GM21717 (cell line): ENCODE measurements at regions not wholly inside any gene's neighbourhood (a gene's known extent, or its start where the extent isn't known, plus 50 kb on each side); places are given as distances from the start of the nearest gene placed in this dataset.
"Not testable (repeated sequence)": the region's sequence is repeated elsewhere in the genome, so short reads cannot be mapped to it uniquely, and the experiment has no call there.

Experiments used
- ATAC-seq: cut with Tn5 transposase; IDR thresholded peaks from one replicate; pipeline ENCODE4 v1.9.1; 2021; ENCODE audit warnings: mild to moderate bottlenecking, moderate library complexity; ENCODE audit not compliant: unreplicated experiment

DNA sequence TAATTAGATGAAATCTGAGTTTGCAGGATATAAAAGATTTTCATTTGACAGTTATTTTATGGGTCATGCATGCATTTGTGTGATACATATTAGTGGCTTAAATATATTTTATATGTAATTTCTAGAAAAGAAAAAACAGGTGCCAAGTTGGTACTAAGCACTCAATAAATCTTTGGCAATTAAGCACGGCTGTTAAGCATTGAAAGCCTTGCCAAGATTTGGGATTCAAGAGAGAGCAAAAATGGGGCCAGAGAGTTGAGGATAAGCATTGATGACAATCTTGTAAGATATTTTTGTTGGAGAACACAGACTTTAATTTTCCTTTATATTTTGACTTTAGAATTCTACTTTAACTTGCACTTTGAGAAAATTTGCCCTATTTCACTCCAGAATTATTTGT lies 249.8 kb upstream of the MAD2L1 start:
- no peak for ATAC-seq

DNA sequence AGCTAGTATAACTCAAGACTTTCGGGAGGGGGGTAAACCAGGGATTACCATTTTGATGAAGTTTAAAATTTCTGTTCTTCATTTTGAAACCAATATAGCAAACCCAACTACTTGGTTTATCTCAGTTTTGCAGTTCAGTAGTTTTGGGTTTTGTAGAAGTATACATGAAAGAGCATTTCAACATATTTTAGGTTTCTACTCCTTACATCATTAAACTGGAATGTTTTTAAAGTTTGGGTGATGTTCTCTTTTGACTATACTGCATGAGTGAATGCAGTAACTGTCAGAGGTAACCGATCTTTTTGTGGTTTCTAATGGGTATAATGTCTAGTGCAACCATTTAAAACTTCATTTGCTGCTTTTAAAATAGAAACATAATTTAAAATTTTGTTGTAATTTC lies 248.3 kb upstream of the MAD2L1 start:
- no peak for ATAC-seq

GRCh38 chr4:120304801-120305200 lies 238.2 kb upstream of the MAD2L1 start:
- ATAC-seq, result no peak

GRCh38 chr4:120299631-120300030 lies 233.0 kb upstream of the MAD2L1 start:
- ATAC-seq, result no peak

GRCh38 chr4:120293341-120293740 lies 226.7 kb upstream of the MAD2L1 start:
- ATAC-seq, result no peak

GRCh38 chr4:120291541-120291940 lies 224.9 kb upstream of the MAD2L1 start:
- no peak for ATAC-seq

DNA sequence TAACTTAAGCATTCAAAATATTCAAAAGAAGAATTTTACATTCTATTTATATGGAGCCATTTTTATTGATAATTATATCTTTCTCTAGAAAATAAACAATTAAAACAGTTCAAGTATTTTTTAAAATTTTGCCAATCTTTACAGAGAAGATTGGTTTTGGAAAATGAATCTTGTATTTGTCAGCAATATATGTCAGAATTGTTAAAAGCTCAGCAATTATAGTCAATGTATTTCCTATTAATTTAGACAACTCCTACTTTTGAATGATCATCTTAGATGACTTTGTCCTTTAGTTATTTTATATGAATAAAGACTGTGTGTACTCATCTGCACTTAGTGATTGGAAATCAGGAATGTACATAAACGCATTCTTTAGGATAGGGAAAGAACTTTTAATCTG lies 223.9 kb upstream of the MAD2L1 start:
- no peak for ATAC-seq

GRCh38 chr4:120286813-120287212 lies 220.2 kb upstream of the MAD2L1 start:
- ATAC-seq, result no peak

DNA sequence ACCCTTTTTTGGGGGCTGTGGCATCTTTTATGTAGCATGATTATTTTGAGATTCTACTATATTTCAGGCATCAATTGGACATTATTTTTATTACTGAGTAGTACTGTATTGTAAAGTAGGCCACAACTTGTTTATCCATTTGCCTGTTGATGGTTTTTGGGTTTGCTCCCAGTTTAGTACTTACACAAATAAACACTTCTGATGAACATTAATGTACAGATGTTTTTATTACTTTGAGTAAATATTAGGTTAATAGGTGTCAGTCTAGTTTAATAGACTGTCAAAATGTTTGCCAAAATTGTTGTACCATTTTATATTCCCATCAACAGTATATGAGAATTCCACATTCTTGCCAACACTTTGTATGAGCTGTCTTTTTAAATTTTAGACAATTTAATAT lies 214.9 kb upstream of the MAD2L1 start:
- no peak for ATAC-seq

- no peak for ATAC-seq
These were observed 210.7 kb upstream of the MAD2L1 start for GRCh38 chr4:120277391-120277790.

DNA sequence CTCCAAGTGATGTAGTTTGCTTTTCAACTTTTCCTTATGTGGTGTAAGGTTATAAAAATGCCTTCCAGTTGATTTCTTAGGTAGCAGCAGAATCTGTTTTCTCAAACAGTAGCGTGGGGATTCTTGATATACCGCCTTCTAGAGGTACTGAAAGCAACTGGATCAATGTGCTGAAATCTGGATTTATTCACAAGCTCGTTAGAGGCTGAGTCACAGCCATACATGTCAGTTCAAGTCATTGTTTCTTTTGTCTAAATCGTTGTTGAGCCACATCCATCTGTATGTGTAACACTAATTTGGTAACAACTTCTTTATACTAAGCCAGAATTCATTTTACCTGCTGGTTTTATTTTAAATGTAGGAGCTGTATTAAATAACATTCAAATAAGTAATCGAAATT lies 200.0 kb upstream of the MAD2L1 start:
- no peak for ATAC-seq

GRCh38 chr4:120263618-120264017 lies 197.0 kb upstream of the MAD2L1 start:
- ATAC-seq, result no peak

DNA sequence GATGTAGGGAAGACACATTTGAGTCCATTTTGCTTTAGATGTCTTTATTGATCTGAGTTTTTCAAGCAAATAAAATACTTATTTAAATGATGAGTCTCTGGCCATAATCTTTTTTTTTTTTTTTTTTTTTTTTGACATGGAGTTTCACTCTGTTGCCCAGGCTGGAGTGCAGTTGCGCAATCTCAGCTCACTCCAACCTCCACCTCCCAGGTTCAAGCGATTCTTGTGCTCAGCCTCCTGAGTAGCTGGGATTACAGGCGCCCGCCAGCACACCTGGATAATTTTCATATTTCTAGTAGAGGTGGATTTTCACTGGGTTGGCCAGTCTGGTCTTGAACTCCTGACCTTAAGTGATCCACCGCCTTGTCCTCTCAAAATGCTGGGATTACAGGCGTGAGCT lies 194.5 kb upstream of the MAD2L1 start:
- ATAC-seq, result no peak

DNA sequence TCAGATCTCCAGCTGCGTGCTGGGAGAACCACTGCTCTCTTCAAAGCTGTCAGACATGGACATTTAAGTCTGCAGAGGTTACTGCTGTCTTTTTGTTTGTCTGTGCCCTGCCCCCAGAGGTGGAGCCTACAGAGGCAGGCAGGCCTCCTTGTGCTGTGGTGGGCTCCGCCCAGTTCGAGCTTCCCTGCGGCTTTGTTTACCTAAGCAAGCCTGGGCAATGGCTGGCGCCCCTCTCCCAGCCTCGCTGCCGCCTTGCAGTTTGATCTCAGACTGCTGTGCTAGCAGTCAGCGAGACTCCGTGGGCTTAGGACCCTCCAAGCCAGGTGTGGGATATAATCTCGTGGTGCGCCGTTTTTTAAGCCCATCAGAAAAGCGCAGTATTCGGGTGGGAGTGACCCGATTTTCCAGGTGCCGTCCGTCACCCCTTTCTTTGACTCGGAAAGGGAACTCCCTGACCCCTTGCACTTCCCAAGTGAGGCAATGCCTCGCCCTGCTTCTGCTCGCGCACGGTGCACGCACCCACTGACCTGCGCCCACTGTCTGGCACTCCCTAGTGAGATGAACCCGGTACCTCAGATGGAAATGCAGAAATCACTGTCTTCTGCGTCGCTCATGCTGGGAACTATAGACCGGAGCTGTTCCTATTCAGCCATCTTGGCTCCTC lies 189.6 kb upstream of the MAD2L1 start:
- ATAC-seq, result not testable (repeated sequence)

- ATAC-seq, result no peak
These were observed 171.8 kb upstream of the MAD2L1 start for GRCh38 chr4:120238277-120238973.

DNA sequence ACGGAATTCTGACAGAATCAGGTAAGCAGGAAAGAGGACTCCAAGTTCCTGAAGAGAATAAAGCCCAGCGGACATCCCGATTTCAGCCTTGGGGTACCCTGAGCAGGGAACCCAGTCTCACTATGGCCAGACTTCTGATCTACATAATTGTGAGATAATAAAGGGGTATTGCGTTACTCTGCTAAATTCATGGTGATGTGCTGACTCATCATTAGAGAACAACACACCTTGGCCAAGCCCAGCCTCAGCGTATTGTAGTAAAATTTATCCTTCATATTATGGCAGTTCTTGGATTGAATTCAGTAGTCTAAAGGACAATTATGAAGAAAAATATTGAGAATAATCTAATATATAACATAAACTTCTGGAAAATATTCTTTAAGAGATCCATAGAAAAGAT lies 170.2 kb upstream of the MAD2L1 start:
- ATAC-seq, result no peak

DNA sequence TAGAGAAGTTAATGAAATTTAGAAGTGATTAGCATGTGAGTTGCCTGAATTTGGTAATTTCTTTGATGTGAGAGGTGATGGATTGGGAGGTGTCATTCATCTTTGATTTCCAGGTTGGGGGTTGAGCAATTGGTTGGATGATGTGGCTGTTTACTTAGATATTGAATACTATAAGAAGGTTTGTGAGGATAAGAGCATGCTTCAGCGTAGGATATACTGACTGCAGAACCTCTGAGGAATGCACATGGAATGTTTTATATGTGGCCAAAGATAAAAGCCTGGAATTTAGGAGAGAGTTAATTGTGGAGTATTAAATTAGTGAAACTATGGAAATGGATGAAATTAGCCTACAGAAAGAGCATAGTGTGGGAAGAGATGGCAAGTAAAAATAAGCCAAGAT lies 165.4 kb upstream of the MAD2L1 start:
- ATAC-seq, result no peak

DNA sequence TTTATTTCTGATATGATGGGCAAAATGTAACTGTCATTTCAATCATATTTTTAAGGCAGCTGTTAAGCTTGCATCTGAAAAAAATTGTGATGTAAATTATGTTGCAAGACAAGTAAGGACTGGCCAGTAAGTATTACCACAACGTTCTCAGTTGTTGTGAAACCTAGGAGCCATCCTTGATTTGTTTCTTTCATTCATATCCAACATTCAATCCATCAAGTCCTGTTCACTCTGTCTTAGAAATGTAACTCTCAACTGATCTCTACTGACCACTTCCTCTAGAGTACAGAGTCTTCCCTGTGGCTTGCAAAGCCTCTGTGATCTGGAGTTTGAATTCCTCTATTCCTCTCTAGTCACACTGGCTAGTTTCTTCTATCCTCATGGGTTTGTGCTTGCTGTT lies 161.4 kb upstream of the MAD2L1 start:
- ATAC-seq, result no peak

- ATAC-seq, result no peak
These were observed 160.9 kb upstream of the MAD2L1 start for GRCh38 chr4:120227554-120227953.

DNA sequence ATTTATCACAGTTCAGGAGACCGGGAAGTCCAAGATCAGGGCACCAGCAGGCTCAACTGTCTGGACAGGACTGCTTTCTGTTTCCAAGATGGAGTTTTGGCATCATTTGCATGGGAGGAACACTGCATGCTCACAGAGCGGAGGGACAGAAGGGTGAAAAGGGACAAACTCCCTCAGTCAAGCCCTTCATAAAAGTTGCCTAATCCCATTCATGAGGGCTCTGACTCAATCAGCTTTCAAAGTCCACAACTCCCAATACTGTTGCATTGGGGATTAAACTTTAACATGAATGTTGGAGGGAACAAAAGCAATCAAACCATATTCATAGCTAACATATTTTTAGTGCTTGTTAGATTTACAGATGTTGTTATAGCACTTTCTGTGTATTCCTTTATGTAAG lies 158.9 kb upstream of the MAD2L1 start:
- ATAC-seq, result no peak

DNA sequence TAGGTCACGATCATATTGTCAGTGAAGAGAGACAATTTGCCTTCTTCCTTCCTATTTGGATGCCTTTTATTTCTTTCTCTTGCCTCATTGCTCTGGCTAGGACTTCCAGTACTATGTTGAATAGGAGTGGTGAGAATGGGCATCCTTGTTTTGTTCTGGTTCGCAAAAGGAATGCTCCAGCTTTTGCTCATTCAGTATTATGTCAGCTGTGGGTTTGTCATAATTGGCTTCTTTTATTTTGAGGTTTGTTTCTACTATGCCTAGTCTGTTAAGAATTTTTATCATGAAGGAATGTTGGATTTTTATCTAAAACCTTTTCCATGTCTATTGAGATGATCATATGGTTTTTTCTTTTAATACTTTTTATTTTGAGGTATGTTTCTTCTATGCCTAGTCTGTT lies 152.3 kb upstream of the MAD2L1 start:
- ATAC-seq, result no peak

DNA sequence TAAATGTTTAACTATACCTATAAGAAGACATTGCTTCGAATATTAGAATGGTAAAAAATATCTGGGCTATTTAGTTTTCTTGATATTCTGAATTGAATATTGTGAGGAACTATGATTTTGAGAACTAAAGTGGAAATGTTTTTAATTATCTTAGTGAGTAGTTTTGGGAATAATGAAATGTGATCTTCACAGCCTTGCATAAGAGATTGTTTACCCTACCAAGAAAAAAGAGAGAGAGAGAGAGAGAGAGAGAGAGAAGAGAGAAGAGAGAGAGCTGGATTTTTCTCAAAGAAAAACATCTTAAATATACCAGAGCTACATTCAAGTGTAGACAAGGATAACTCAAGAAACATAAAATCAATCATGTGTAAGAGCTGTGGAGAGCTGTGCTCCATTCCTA lies 148.7 kb upstream of the MAD2L1 start:
- ATAC-seq, result no peak
